PC-9 (cell line): ENCODE measurements at regions not wholly inside any gene's neighbourhood (a gene's known extent, or its start where the extent isn't known, plus 50 kb on each side); places are given as distances from the start of the nearest gene placed in this dataset.

Experiments
- EZH2 ChIP-seq: fragments of 200-600 bp; sonication (generic); IDR thresholded peaks from 2 replicates; pipeline ENCODE4 v1.8.0; 2017; ENCODE audit warnings: antibody characterized with exemption, low read depth
- TF ChIP-seq, protein P1 (sequence below): fragments of 200-600 bp; sonication (generic); conservative IDR thresholded peaks from 2 replicates; pipeline ENCODE4 v1.6.1; 2017; ENCODE audit warnings: mixed run types, antibody characterized with exemption, mild to moderate bottlenecking, moderate library complexity

DNA sequence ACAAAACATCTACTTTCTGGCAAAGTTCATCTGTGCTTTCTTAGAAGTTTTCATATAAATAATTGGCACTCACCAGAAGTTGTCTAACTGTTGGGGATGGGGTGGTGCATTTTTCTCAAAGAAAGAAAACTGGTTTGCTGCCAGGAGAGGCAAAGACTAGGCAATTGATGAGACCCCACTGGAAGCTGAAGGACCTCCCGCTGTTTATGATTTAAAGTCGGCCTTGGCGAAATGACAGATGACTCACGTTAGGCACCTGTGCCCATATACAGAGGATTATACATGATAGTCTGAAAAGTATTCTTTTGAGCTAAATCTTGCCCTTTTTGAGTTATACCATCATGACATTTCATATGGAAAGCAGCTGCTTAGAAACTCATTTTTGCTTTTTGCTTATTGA is 193.0 kb upstream of the ZFHX3 start:
- TF ChIP-seq, protein P1, sequence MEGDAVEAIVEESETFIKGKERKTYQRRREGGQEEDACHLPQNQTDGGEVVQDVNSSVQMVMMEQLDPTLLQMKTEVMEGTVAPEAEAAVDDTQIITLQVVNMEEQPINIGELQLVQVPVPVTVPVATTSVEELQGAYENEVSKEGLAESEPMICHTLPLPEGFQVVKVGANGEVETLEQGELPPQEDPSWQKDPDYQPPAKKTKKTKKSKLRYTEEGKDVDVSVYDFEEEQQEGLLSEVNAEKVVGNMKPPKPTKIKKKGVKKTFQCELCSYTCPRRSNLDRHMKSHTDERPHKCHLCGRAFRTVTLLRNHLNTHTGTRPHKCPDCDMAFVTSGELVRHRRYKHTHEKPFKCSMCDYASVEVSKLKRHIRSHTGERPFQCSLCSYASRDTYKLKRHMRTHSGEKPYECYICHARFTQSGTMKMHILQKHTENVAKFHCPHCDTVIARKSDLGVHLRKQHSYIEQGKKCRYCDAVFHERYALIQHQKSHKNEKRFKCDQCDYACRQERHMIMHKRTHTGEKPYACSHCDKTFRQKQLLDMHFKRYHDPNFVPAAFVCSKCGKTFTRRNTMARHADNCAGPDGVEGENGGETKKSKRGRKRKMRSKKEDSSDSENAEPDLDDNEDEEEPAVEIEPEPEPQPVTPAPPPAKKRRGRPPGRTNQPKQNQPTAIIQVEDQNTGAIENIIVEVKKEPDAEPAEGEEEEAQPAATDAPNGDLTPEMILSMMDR, result no peak
- no peak for TF ChIP-seq EZH2
